IMR-90 (cell line): ENCODE measurements at regions not wholly inside any gene's neighbourhood (a gene's known extent, or its start where the extent isn't known, plus 50 kb on each side); places are given as distances from the start of the nearest gene placed in this dataset.

ENCODE experiments used
- NFE2L2 ChIP-seq: fragments of 150-350 bp; IDR thresholded peaks from 2 replicates; pipeline ENCODE4 v1.6.1; 2016; ENCODE audit warnings: low read depth, mild to moderate bottlenecking, low read length
- POLR2A ChIP-seq: IDR thresholded peaks from 2 replicates; pipeline ENCODE4 v1.6.1; 2012; ENCODE audit warnings: mild to moderate bottlenecking, low read depth, low read length
- RCOR1 ChIP-seq: IDR thresholded peaks from 2 replicates; pipeline ENCODE4 v1.6.1; 2012; ENCODE audit warnings: mild to moderate bottlenecking, low read length, improper control_type of control experiment; ENCODE audit not compliant: insufficient replicate concordance
- SMC3 ChIP-seq: fragments of 150-350 bp; IDR thresholded peaks from 2 replicates; pipeline ENCODE4 v1.6.1; 2016; ENCODE audit warnings: low read depth, mild to moderate bottlenecking, antibody characterized with exemption, low read length, moderate library complexity
- TF ChIP-seq, protein P1 (sequence below): conservative IDR thresholded peaks from 2 replicates; pipeline ENCODE4 v1.5.1; 2012; ENCODE audit warnings: mild to moderate bottlenecking, low read depth, low read length, improper control_type of control experiment
- TF ChIP-seq, protein P2 (sequence below): fragments of 150-350 bp; IDR thresholded peaks from 2 replicates; pipeline ENCODE4 v1.6.1; 2017; ENCODE audit warnings: mild to moderate bottlenecking, antibody characterized with exemption, low read length, low read depth
- TF ChIP-seq, protein P3 (sequence below): fragments of 150-350 bp; IDR thresholded peaks from 2 replicates; pipeline ENCODE4 v1.6.1; 2016; ENCODE audit warnings: low read depth, mild to moderate bottlenecking, low read length, moderate library complexity, borderline replicate concordance

DNA sequence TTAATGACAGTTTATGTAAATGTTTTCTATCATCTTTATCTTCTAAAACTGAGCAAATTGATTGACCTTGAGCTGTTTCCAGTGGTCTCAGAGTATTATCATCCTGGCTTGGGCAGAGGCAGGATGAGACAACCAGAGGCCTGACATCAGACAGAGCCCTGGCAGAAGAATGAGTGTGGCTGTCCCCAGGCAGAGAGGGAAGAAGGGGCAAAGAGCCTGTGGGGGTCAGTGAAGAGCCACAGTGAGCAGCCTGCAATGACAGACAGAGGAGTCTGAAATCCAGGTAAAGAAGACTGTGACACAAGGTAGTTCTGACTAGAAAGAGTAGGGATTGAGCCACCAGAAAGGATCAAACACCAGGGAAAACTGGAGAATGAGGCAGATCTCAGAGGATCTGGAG is 182.4 kb upstream of the ARSJ start:
- TF ChIP-seq, protein P1, sequence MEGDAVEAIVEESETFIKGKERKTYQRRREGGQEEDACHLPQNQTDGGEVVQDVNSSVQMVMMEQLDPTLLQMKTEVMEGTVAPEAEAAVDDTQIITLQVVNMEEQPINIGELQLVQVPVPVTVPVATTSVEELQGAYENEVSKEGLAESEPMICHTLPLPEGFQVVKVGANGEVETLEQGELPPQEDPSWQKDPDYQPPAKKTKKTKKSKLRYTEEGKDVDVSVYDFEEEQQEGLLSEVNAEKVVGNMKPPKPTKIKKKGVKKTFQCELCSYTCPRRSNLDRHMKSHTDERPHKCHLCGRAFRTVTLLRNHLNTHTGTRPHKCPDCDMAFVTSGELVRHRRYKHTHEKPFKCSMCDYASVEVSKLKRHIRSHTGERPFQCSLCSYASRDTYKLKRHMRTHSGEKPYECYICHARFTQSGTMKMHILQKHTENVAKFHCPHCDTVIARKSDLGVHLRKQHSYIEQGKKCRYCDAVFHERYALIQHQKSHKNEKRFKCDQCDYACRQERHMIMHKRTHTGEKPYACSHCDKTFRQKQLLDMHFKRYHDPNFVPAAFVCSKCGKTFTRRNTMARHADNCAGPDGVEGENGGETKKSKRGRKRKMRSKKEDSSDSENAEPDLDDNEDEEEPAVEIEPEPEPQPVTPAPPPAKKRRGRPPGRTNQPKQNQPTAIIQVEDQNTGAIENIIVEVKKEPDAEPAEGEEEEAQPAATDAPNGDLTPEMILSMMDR: no peak
- TF ChIP-seq SMC3 (no peak), POLR2A (no peak), RCOR1 (no peak), NFE2L2 (no peak)
- TF ChIP-seq, protein P2, sequence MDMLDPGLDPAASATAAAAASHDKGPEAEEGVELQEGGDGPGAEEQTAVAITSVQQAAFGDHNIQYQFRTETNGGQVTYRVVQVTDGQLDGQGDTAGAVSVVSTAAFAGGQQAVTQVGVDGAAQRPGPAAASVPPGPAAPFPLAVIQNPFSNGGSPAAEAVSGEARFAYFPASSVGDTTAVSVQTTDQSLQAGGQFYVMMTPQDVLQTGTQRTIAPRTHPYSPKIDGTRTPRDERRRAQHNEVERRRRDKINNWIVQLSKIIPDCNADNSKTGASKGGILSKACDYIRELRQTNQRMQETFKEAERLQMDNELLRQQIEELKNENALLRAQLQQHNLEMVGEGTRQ: no peak
- TF ChIP-seq, protein P3, sequence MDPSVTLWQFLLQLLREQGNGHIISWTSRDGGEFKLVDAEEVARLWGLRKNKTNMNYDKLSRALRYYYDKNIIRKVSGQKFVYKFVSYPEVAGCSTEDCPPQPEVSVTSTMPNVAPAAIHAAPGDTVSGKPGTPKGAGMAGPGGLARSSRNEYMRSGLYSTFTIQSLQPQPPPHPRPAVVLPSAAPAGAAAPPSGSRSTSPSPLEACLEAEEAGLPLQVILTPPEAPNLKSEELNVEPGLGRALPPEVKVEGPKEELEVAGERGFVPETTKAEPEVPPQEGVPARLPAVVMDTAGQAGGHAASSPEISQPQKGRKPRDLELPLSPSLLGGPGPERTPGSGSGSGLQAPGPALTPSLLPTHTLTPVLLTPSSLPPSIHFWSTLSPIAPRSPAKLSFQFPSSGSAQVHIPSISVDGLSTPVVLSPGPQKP: no peak
